CD4-positive, alpha-beta T cell (primary cell): ENCODE measurements at regions not wholly inside any gene's neighbourhood (a gene's known extent, or its start where the extent isn't known, plus 50 kb on each side); places are given as distances from the start of the nearest gene placed in this dataset.

Experiments
- ATAC-seq: fragments of 200-7000 bp; cut with Tn5 transposase; one replicate; pipeline ENCODE4 v1.10.0; 2022; ENCODE audit warnings: mild to moderate bottlenecking; ENCODE audit not compliant: poor library complexity
- CTCF ChIA-PET: fragments of 350-600 bp; sonication (Branson Sonifier 250); formaldehyde crosslinking; loops from one replicate; lab custom pipeline; 2021; ENCODE audit warnings: antibody characterized with exemption, inconsistent platforms; lab: Charles Lee
- POLR2A ChIA-PET: fragments of 350-600 bp; sonication (Branson Sonifier 250); formaldehyde crosslinking; loops from one replicate; lab custom pipeline; 2021; ENCODE audit warnings: antibody characterized with exemption, inconsistent platforms; lab: Charles Lee
- DNase-seq, 14 experiments: peaks; one replicate each; pipeline ENCODE4 v3.0.0-alpha.2; 2013 to 2020; ENCODE audit warnings: mixed read lengths in 2 of 14
- H3K27ac ChIP-seq, 2 donors: one replicate each; pipeline versions ENCODE4 v1.5.1 to v1.7.0; 2013; ENCODE audit warnings: low read length in 2 of 2, low read depth in 1 of 2, mild to moderate bottlenecking in 1 of 2
- H3K27me3 ChIP-seq, 2 experiments: 1 replicate in 1 of 2; 2 replicates in 1 of 2; pipeline versions ENCODE4 v1.6.1 to v1.7.0; 2013; ENCODE audit warnings: low read length in 2 of 2, control low read depth in 1 of 2, mild to moderate bottlenecking in 1 of 2, moderate library complexity in 1 of 2; ENCODE audit not compliant: insufficient read depth in 2 of 2, control insufficient read depth in 1 of 2
- H3K36me3 ChIP-seq: one replicate; pipeline ENCODE4 v1.6.1; 2013; ENCODE audit warnings: low read length, control low read depth; ENCODE audit not compliant: insufficient read depth
- H3K4me1 ChIP-seq: one replicate; pipeline ENCODE4 v1.6.1; 2013; ENCODE audit warnings: low read length, control low read depth; ENCODE audit not compliant: insufficient read depth
- H3K4me3 ChIP-seq: one replicate; pipeline ENCODE4 v1.5.1; 2013; ENCODE audit warnings: mild to moderate bottlenecking, low read length, moderate library complexity
- H3K9me3 ChIP-seq, 2 experiments: 1 replicate in 1 of 2; 2 replicates in 1 of 2; pipeline versions ENCODE4 v1.6.1 to v1.7.0; 2013; ENCODE audit warnings: low read length in 2 of 2, mild to moderate bottlenecking in 2 of 2, control low read depth in 1 of 2, moderate library complexity in 1 of 2; ENCODE audit not compliant: control insufficient read depth in 1 of 2, insufficient read depth in 1 of 2
- H3K27ac Mint-ChIP-seq: one replicate; pipeline ENCODE4 v1.8.0; 2020; ENCODE audit warnings: mixed read lengths
- H3K27me3 Mint-ChIP-seq: one replicate; pipeline ENCODE4 v1.8.0; 2021; ENCODE audit warnings: mixed read lengths
- H3K36me3 Mint-ChIP-seq: one replicate; pipeline ENCODE4 v1.8.0; 2021; ENCODE audit warnings: low read depth, mixed read lengths
- H3K4me1 Mint-ChIP-seq: one replicate; pipeline ENCODE4 v1.8.0; 2021; ENCODE audit warnings: low read depth, mixed read lengths
- H3K4me3 Mint-ChIP-seq: one replicate; pipeline ENCODE4 v1.8.0; 2020; ENCODE audit warnings: mild to moderate bottlenecking, mixed read lengths
- H3K9me3 Mint-ChIP-seq: one replicate; pipeline ENCODE4 v1.8.0; 2020; ENCODE audit warnings: mixed read lengths
- CTCF ChIP-seq: fragments of 200-600 bp; IDR thresholded peaks from one replicate; pipeline ENCODE4 v1.8.0; 2022; ENCODE audit warnings: antibody characterized with exemption, mild to moderate bottlenecking
- intact Hi-C, 2 experiments: fragments of 100-400 bp; cut with DNase I in 1 of 2; cut with micrococcal nuclease in 1 of 2; formaldehyde crosslinking; loops; one replicate each; pipeline versions ENCODE4 v1.15.1 to v1.9.0; 2023 to 2025; cut with DNase I, micrococcal nuclease

GRCh38 chr17:79501910-79502309, 108.9 kb downstream of the RBFOX3 start:
- Mint-ChIP-seq H3K27me3 (peaks cover 40% of the 10 kb centered on the region), H3K9me3 (no peaks in the 10 kb centered on the region), H3K4me1 (no peaks in the 10 kb centered on the region), H3K27ac (no peak overlapping the region), H3K36me3 (no peaks in the 10 kb centered on the region), H3K4me3 (no peak overlapping the region)
- Histone ChIP-seq H3K27ac (no peak overlapping the region), H3K27me3 (peaks cover 11 to 14% of the 10 kb centered on the region in 2 experiments), H3K36me3 (no peaks in the 10 kb centered on the region), H3K4me3 (no peak overlapping the region), H3K9me3 (peaks cover 0 to 10% of the 10 kb centered on the region in 2 experiments), H3K4me1 (no peaks in the 10 kb centered on the region)
- POLR2A ChIA-PET: no interaction called here
- DNase-seq (no peak), ATAC-seq (no peak)
- CTCF ChIA-PET: no interaction called here
- intact Hi-C loops: no loop called here
- TF ChIP-seq CTCF: no peak

- Histone ChIP-seq H3K36me3 (no peaks in the 10 kb centered on the region), H3K4me3 (no peak overlapping the region), H3K4me1 (no peaks in the 10 kb centered on the region), H3K27me3 (peaks cover 11 to 14% of the 10 kb centered on the region in 2 experiments), H3K9me3 (peaks cover 0 to 10% of the 10 kb centered on the region in 2 experiments), H3K27ac (no peak overlapping the region)
- H3K9me3 Mint-ChIP-seq: no peaks in the 10 kb centered on the region
- POLR2A ChIA-PET: no interaction called here
- CTCF ChIA-PET: no interaction called here
- peaks cover 39% of the 10 kb centered on the region for H3K27me3 Mint-ChIP-seq
- no peak for TF ChIP-seq CTCF
- no peak for ATAC-seq
- no peaks in the 10 kb centered on the region for H3K36me3 Mint-ChIP-seq
- no peaks in the 10 kb centered on the region for H3K4me1 Mint-ChIP-seq
- DNase-seq: no peak
- H3K27ac Mint-ChIP-seq: no peak overlapping the region
- H3K4me3 Mint-ChIP-seq: no peak overlapping the region
- intact Hi-C loops: no loop called here
Observed at GRCh38 chr17:79500745-79501618, 109.9 kb downstream of the RBFOX3 start.

GRCh38 chr17:79498854-79499253, 112.0 kb downstream of the RBFOX3 start:
- intact Hi-C loops: no loop called here
- CTCF ChIA-PET: no interaction called here
- peaks cover 11 to 14% of the 10 kb centered on the region in 2 experiments for H3K27me3 ChIP-seq
- DNase-seq (no peak), ATAC-seq (no peak)
- no peaks in the 10 kb centered on the region for H3K36me3 ChIP-seq
- H3K4me1 ChIP-seq: no peaks in the 10 kb centered on the region
- Mint-ChIP-seq H3K4me3 (no peak overlapping the region), H3K9me3 (no peaks in the 10 kb centered on the region), H3K36me3 (no peaks in the 10 kb centered on the region), H3K4me1 (no peaks in the 10 kb centered on the region), H3K27ac (no peak overlapping the region), H3K27me3 (peaks cover 22% of the 10 kb centered on the region)
- no peak for TF ChIP-seq CTCF
- H3K27ac ChIP-seq: no peak overlapping the region
- POLR2A ChIA-PET: no interaction called here
- H3K4me3 ChIP-seq: no peak overlapping the region
- H3K9me3 ChIP-seq: peaks cover 0 to 11% of the 10 kb centered on the region in 2 experiments
